AG10803 (cell line): ENCODE measurements at regions not wholly inside any gene's neighbourhood (a gene's known extent, or its start where the extent isn't known, plus 50 kb on each side); places are given as distances from the start of the nearest gene placed in this dataset.

ENCODE experiments used
- DNase-seq: peaks from one replicate; pipeline ENCODE4 v3.0.0; 2010; ENCODE audit warnings: low read depth
- H3K4me3 ChIP-seq: 2 replicates; pipeline ENCODE4 v1.5.1; 2011; ENCODE audit warnings: mild to moderate bottlenecking, low read length, control low read depth
- CTCF ChIP-seq: conservative IDR thresholded peaks from 2 replicates; pipeline ENCODE4 v1.5.1; 2011; ENCODE audit warnings: mild to moderate bottlenecking, low read length, control low read depth, inconsistent platforms

- TF ChIP-seq CTCF = no peak
- no peak overlapping the region for H3K4me3 ChIP-seq
- DNase-seq = no peak
These were observed 555.8 kb upstream of the CDH9 start for GRCh38 chr5:27594141-27594540.

GRCh38 chr5:27592231-27592630 lies 553.8 kb upstream of the CDH9 start:
- no peak for DNase-seq
- no peak for TF ChIP-seq CTCF
- H3K4me3 ChIP-seq = no peak overlapping the region

GRCh38 chr5:27590503-27590902 lies 552.1 kb upstream of the CDH9 start:
- TF ChIP-seq CTCF = no peak
- no peak overlapping the region for H3K4me3 ChIP-seq
- DNase-seq = no peak

- no peak for DNase-seq
- H3K4me3 ChIP-seq = no peak overlapping the region
- TF ChIP-seq CTCF = no peak
These were observed 539.9 kb upstream of the CDH9 start for GRCh38 chr5:27578279-27578678.

- DNase-seq = no peak
These were observed 533.3 kb upstream of the CDH9 start for GRCh38 chr5:27571681-27572080.

GRCh38 chr5:27568811-27569210 lies 530.4 kb upstream of the CDH9 start:
- no peak for TF ChIP-seq CTCF
- DNase-seq = no peak
- no peak overlapping the region for H3K4me3 ChIP-seq

More at GRCh38 chr5:27571681-27572080, 533.3 kb upstream of the CDH9 start:
- no peak overlapping the region for H3K4me3 ChIP-seq
- TF ChIP-seq CTCF = no peak

GRCh38 chr5:27561408-27561807 lies 523.0 kb upstream of the CDH9 start:
- no peak for DNase-seq
- no peak for TF ChIP-seq CTCF
- H3K4me3 ChIP-seq = no peak overlapping the region
